ENCODE measurements at regions not wholly inside any gene's neighbourhood (a gene's known extent, or its start where the extent isn't known, plus 50 kb on each side); places are given as distances from the start of the nearest gene placed in this dataset.

DNA sequence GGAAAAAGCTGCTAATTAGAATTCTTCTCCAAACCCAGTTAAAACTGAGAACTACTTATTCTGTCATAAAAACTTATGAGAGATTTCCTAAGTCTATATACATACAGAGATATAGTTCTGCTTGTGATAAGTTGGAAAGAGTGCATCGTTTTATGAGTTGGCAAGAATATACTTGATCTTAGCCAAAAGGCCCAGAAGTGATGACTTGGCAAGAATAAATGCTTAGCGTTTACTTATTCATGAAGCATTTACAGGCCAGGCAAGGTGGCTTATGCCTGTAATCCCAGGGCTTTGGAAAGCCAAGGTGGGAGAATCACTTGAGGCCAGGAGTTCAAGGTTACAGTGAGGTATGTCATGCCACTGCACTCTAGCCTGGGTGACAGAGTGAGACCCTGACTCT lies 81.7 kb downstream of the CYB561 start:
- CTCF ChIA-PET = no interaction called here
- Histone ChIP-seq H3F3A (ENCODE audit: low read length, unreplicated experiment) (no peaks in the 10 kb centered on the region), H4K20me1 (ENCODE audit: low read length) (no peaks in the 10 kb centered on the region)

DNA sequence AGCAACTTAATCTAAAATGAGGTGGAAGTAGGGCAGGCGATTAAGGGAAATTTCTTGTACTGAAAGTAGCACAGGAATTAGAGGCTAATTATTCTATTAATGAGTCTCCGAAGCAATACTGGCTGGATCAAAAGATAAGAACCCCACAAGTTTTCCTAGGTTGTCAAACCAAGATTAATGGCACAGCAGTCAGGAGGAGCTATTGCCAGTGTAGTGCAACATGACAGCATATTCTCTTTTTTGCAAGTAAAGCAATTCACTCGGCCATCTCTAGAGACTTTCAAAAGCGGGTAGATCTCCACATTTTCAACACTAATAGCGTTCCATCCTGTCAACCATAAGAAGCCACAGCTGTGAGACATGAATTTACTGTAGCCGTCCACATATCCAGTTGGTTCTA lies 81.2 kb downstream of the CYB561 start:
- no TSS peak for BruUV-seq (replicated peaks)
- H3K36me3 ChIP-seq (ENCODE audit: low read depth, low read length) = 0 out of 2 replicates have a peak, but pooled peaks cover 3% of the 10 kb centered on the region
- no peaks in the 10 kb centered on the region for H3K9me3 ChIP-seq (ENCODE audit: low read length)
- H3K4me2 ChIP-seq (ENCODE audit: low read length) = no peak overlapping the region
- H3K79me2 ChIP-seq (ENCODE audit: low read length) = no peaks in the 10 kb centered on the region
- no peaks in the 10 kb centered on the region for H4K20me1 ChIP-seq (ENCODE audit: low read length)
- no peaks in the 10 kb centered on the region for H3F3A ChIP-seq (ENCODE audit: low read length, unreplicated experiment)
- DNase-seq (no peak), ATAC-seq (no peak)
- no peak overlapping the region for H3K4me3 ChIP-seq (ENCODE audit: low read length)
- POLR2A ChIA-PET (ENCODE audit: unreplicated experiment) = no interaction called here
- no peak overlapping the region for H2AFZ ChIP-seq (ENCODE audit: low read length)
- no peaks in the 10 kb centered on the region for H3K9me2 ChIP-seq (replicated peaks; ENCODE audit: low read length)
- TF ChIP-seq EZH2 (IDR thresholded peaks at IDR 0.05; ENCODE audit: low read length, unreplicated experiment) = no peak
- TF ChIP-seq EZH2phosphoT487 (IDR thresholded peaks at IDR 0.05; ENCODE audit: borderline replicate concordance, low read length) = no peak
- CTCF ChIA-PET = no interaction called here
- H3K27ac ChIP-seq (ENCODE audit: low read length) = no peak overlapping the region
- H3K9ac ChIP-seq (ENCODE audit: low read length) = no peak overlapping the region
- H3K27me3 ChIP-seq (ENCODE audit: low read length) = no peaks in the 10 kb centered on the region
- no peaks in the 10 kb centered on the region for H3K4me1 ChIP-seq (ENCODE audit: insufficient read depth, low read length)
- intact Hi-C loops (cut with micrococcal nuclease) = no loop called here

More for the DNA sequence above, 81.7 kb downstream of the CYB561 start:
- TF ChIP-seq, protein P1, sequence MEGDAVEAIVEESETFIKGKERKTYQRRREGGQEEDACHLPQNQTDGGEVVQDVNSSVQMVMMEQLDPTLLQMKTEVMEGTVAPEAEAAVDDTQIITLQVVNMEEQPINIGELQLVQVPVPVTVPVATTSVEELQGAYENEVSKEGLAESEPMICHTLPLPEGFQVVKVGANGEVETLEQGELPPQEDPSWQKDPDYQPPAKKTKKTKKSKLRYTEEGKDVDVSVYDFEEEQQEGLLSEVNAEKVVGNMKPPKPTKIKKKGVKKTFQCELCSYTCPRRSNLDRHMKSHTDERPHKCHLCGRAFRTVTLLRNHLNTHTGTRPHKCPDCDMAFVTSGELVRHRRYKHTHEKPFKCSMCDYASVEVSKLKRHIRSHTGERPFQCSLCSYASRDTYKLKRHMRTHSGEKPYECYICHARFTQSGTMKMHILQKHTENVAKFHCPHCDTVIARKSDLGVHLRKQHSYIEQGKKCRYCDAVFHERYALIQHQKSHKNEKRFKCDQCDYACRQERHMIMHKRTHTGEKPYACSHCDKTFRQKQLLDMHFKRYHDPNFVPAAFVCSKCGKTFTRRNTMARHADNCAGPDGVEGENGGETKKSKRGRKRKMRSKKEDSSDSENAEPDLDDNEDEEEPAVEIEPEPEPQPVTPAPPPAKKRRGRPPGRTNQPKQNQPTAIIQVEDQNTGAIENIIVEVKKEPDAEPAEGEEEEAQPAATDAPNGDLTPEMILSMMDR (conservative IDR thresholded peaks at IDR 0.05; ENCODE audit: low read depth, low read length) = no peak
- TF ChIP-seq EZH2phosphoT487 (IDR thresholded peaks at IDR 0.05; ENCODE audit: borderline replicate concordance, low read length) = no peak
- no peak for TF ChIP-seq EZH2 (IDR thresholded peaks at IDR 0.05; ENCODE audit: low read length, unreplicated experiment)
- no peak overlapping the region for H3K9ac ChIP-seq (ENCODE audit: low read length)
- H3K36me3 ChIP-seq (ENCODE audit: low read depth, low read length) = 0 out of 2 replicates have a peak, but pooled peaks cover 3% of the 10 kb centered on the region
- POLR2A ChIA-PET (ENCODE audit: unreplicated experiment) = interaction anchor here (0.6 kb wide), 1 partner anchor 291 kb away, joined by 3 read pairs; no protein-coding TSS in a partner anchor
- intact Hi-C loops (cut with micrococcal nuclease) = no loop called here
- no peak overlapping the region for H2AFZ ChIP-seq (ENCODE audit: low read length)
- ATAC-seq = peak; percentile 58
- BruUV-seq (replicated peaks) = no TSS peak
- no peaks in the 10 kb centered on the region for H3K9me2 ChIP-seq (replicated peaks; ENCODE audit: low read length)
- H3K4me1 ChIP-seq (ENCODE audit: insufficient read depth, low read length) = no peaks in the 10 kb centered on the region
- DNase-seq = peak; percentile 26
- no peaks in the 10 kb centered on the region for H3K79me2 ChIP-seq (ENCODE audit: low read length)
- H3K4me2 ChIP-seq (ENCODE audit: low read length) = no peak overlapping the region
- H3K9me3 ChIP-seq (ENCODE audit: low read length) = no peaks in the 10 kb centered on the region
- H3K4me3 ChIP-seq (ENCODE audit: low read length) = no peak overlapping the region
- H3K27me3 ChIP-seq (ENCODE audit: low read length) = no peaks in the 10 kb centered on the region
- no peak overlapping the region for H3K27ac ChIP-seq (ENCODE audit: low read length)

DNA sequence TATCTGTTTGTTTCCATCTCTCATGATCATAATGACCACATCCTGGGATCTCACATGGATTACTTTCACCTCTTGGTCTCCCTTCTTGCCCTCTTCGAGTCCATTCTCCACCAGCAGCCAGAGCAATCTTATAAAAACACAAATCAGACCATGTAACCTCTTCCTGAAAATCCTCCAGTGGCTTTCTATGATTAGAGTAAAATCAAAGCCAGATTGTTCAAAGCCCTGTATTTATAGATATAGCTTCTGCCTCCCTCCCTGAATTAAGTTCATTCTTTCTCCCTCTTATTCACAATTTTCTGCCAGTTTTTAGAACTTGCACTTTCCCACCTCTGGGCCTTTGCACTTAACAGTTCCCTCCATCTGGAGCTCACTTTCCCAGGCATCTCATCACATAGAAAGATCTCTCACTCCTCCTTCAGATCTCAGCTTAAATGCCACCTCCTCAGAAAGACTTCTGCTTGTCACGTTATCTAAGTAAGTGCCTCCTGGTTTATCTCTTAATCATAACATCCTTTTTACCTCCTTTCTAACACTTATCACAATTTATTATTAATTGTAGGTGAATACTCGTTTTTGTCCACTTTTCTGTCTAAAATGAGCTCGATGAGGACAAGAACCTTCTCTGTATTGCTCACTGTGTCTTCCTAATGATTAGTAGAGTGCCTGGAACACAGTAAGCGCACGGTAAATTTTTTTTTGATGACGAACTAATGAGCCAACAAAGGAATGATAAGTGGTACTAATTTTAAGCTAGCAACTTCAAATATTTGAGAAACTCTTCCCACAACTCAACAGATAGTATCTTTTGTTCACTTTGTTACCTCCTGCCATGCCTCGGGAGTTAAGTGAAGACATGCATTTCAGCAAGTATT lies 80.5 kb downstream of the CYB561 start:
- DNase-seq (no peak), ATAC-seq (no peak)
- H3K9me2 ChIP-seq (replicated peaks; ENCODE audit: low read length) = no peaks in the 10 kb centered on the region
- H3K9ac ChIP-seq (ENCODE audit: low read length) = no peak overlapping the region
- TF ChIP-seq EZH2phosphoT487 (IDR thresholded peaks at IDR 0.05; ENCODE audit: borderline replicate concordance, low read length) (no peak), EZH2 (IDR thresholded peaks at IDR 0.05; ENCODE audit: low read length, unreplicated experiment) (no peak)
- H3F3A ChIP-seq (ENCODE audit: low read length, unreplicated experiment) = no peaks in the 10 kb centered on the region
- H3K27me3 ChIP-seq (ENCODE audit: low read length) = no peaks in the 10 kb centered on the region
- BruUV-seq (replicated peaks) = no TSS peak
- no peaks in the 10 kb centered on the region for H3K4me1 ChIP-seq (ENCODE audit: insufficient read depth, low read length)
- ChIA-PET CTCF (no interaction called here), POLR2A (ENCODE audit: unreplicated experiment) (no interaction called here)
- intact Hi-C loops (cut with micrococcal nuclease) = no loop called here
- H3K36me3 ChIP-seq (ENCODE audit: low read depth, low read length) = 0 out of 2 replicates have a peak, but pooled peaks cover 3% of the 10 kb centered on the region
- no peak overlapping the region for H3K27ac ChIP-seq (ENCODE audit: low read length)
- no peak overlapping the region for H3K4me2 ChIP-seq (ENCODE audit: low read length)
- H3K4me3 ChIP-seq (ENCODE audit: low read length) = no peak overlapping the region
- no peak overlapping the region for H2AFZ ChIP-seq (ENCODE audit: low read length)
- no peaks in the 10 kb centered on the region for H4K20me1 ChIP-seq (ENCODE audit: low read length)
- no peaks in the 10 kb centered on the region for H3K9me3 ChIP-seq (ENCODE audit: low read length)
- no peaks in the 10 kb centered on the region for H3K79me2 ChIP-seq (ENCODE audit: low read length)

Data from PC-3 (cell line).